ENCODE measurements at regions not wholly inside any gene's neighbourhood (a gene's known extent, or its start where the extent isn't known, plus 50 kb on each side); places are given as distances from the start of the nearest gene placed in this dataset.

DNA sequence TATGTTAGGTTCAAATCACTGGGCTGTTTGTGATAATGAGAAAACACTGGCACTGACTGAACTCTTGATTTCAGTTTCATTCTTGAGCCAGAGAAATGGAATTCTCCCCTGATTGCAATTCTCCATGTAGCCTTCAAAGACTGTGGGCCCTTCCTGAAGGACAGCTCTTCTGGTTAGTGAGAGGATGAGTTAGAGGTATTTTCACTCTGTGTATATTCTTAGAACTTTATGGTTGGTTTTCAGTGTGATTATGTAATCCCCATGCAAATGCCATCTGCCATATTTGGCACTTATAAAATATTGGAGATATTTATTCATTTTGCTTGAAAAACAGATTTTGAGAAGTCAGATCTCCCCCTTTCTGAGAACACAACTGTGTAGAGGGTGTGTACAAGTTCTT, 323.7 kb downstream of the SLC4A3 start:
- H4K8ac ChIP-seq (ENCODE audit: low read depth, low read length): no peak overlapping the region
- H4K5ac ChIP-seq (ENCODE audit: low read length): no peak overlapping the region
- H3K56ac ChIP-seq (ENCODE audit: low read length): no peak overlapping the region
- no peak overlapping the region for H3K4me3 ChIP-seq (ENCODE audit: low read length)
- no peaks in the 10 kb centered on the region for H3K79me1 ChIP-seq (ENCODE audit: low read length)
- H2AK5ac ChIP-seq (ENCODE audit: low read length): no peak overlapping the region
- no peak overlapping the region for H3K4me2 ChIP-seq (ENCODE audit: low read length)
- no peak overlapping the region for H2BK15ac ChIP-seq (replicated peaks; ENCODE audit: low read depth)
- H3K27me3 ChIP-seq (ENCODE audit: insufficient read depth, low read length, poor library complexity): no peaks in the 10 kb centered on the region
- DNase-seq: no peak
- H3K79me2 ChIP-seq (ENCODE audit: control insufficient read depth, insufficient read depth, low read length): no peaks in the 10 kb centered on the region
- no peaks in the 10 kb centered on the region for H3K36me3 ChIP-seq (ENCODE audit: control insufficient read depth, insufficient read depth, low read length)
- H3K4ac ChIP-seq (ENCODE audit: low read depth, low read length): no peak overlapping the region
- H2BK120ac ChIP-seq (ENCODE audit: low read depth, low read length): no peak overlapping the region
- no peak overlapping the region for H3K18ac ChIP-seq (ENCODE audit: low read length)
- no peaks in the 10 kb centered on the region for H3K4me1 ChIP-seq (ENCODE audit: control insufficient read depth, low read depth, low read length)
- no peak overlapping the region for H3K9ac ChIP-seq (ENCODE audit: low read length)
- H2BK5ac ChIP-seq (ENCODE audit: low read length): no peak overlapping the region
- no peak overlapping the region for H3K27ac ChIP-seq (ENCODE audit: low read depth, low read length)
- H3K23ac ChIP-seq (ENCODE audit: low read length): no peak overlapping the region

DNA sequence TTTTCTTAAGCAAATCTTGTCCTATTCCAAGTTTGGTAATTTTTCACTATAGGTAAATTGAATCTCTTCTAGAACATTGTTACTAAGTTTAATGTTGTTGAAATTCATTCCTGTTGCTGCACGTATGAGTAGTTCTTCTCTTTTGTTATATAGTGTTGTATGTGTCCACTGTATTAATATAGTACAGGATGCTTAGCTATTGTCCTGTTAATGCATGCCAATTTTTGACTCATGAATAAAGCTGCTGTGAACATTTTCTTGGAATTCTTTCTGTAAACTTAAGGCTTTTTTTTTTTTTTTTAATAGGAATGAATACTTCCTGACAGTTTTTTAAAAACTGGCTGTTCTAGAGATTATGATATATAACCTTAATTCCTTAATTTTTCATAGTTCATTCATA, 326.9 kb downstream of the SLC4A3 start:
- H3K27me3 ChIP-seq (ENCODE audit: insufficient read depth, low read length, poor library complexity): no peaks in the 10 kb centered on the region
- H3K27ac ChIP-seq (ENCODE audit: low read depth, low read length): no peak overlapping the region
- no peak overlapping the region for H3K4ac ChIP-seq (ENCODE audit: low read depth, low read length)
- H3K79me1 ChIP-seq (ENCODE audit: low read length): no peaks in the 10 kb centered on the region
- H3K36me3 ChIP-seq (ENCODE audit: control insufficient read depth, insufficient read depth, low read length): no peaks in the 10 kb centered on the region
- H3K4me3 ChIP-seq (ENCODE audit: low read length): no peak overlapping the region
- H2BK120ac ChIP-seq (ENCODE audit: low read depth, low read length): no peak overlapping the region
- no peak overlapping the region for H4K8ac ChIP-seq (ENCODE audit: low read depth, low read length)
- DNase-seq: no peak
- H3K18ac ChIP-seq (ENCODE audit: low read length): no peak overlapping the region
- no peak overlapping the region for H3K9ac ChIP-seq (ENCODE audit: low read length)
- no peak overlapping the region for H2AK5ac ChIP-seq (ENCODE audit: low read length)
- no peak overlapping the region for H3K4me2 ChIP-seq (ENCODE audit: low read length)
- H2BK5ac ChIP-seq (ENCODE audit: low read length): no peak overlapping the region
- no peak overlapping the region for H4K5ac ChIP-seq (ENCODE audit: low read length)
- no peaks in the 10 kb centered on the region for H3K4me1 ChIP-seq (ENCODE audit: control insufficient read depth, low read depth, low read length)
- no peak overlapping the region for H3K56ac ChIP-seq (ENCODE audit: low read length)
- no CpG with 5 or more reads among the region's 1 CpG for WGBS (ENCODE audit: extremely low coverage, insufficient coverage, low lambda C conversion rate)
- no peak overlapping the region for H2BK15ac ChIP-seq (replicated peaks; ENCODE audit: low read depth)
- H3K23ac ChIP-seq (ENCODE audit: low read length): no peak overlapping the region
- no peaks in the 10 kb centered on the region for H3K79me2 ChIP-seq (ENCODE audit: control insufficient read depth, insufficient read depth, low read length)

DNA sequence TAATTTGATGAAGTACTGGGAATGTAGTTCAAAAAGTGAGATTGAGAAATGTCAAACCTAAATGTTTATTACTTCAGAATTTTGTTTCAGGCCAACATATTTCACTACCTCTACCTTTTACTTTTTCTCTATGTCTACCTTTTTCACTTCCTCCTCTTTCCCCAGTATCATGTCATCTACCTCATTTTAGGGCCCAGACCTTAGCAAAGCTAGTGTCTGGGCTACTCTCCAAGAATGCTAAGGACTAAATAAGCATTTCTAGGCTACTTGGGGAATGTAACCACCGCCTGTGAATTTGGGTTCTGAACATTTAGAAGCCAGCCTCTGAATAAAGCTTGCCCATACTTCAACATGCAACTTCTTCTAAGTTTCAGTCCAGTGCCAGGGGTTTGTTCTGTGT, 330.4 kb downstream of the SLC4A3 start:
- WGBS (ENCODE audit: extremely low coverage, insufficient coverage, low lambda C conversion rate): no CpG with 5 or more reads among the region's 1 CpG

DNA sequence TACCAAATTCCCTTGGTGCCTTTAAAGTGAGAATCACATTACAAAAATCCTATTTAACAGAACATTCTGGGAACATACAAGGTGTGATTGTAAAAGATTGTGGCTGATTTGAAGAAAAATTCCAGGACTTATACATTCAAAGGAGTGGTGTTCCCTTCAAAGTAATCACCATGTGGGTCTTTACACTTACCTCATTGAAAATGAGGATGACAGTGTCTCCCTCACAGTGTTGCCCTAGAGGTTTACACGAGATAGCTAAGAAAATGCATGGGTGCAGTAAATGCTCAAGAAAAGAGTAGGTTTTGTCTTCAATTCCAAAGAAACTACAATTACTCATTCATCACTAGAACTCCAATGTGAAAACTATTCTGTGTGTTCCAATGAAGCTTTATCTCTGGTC, 331.5 kb downstream of the SLC4A3 start:
- Histone ChIP-seq H3K9ac (ENCODE audit: low read length) (no peak overlapping the region), H3K27ac (ENCODE audit: low read depth, low read length) (no peak overlapping the region), H3K4me3 (ENCODE audit: low read length) (no peak overlapping the region), H3K18ac (ENCODE audit: low read length) (no peak overlapping the region), H3K79me2 (ENCODE audit: control insufficient read depth, insufficient read depth, low read length) (no peaks in the 10 kb centered on the region), H2BK120ac (ENCODE audit: low read depth, low read length) (no peak overlapping the region), H4K8ac (ENCODE audit: low read depth, low read length) (no peak overlapping the region), H4K5ac (ENCODE audit: low read length) (no peak overlapping the region), H3K56ac (ENCODE audit: low read length) (no peak overlapping the region), H3K4me1 (ENCODE audit: control insufficient read depth, low read depth, low read length) (peaks cover 2% of the 10 kb centered on the region), H2BK15ac (replicated peaks; ENCODE audit: low read depth) (no peak overlapping the region), H2BK5ac (ENCODE audit: low read length) (no peak overlapping the region), H3K4me2 (ENCODE audit: low read length) (no peak overlapping the region), H3K79me1 (ENCODE audit: low read length) (no peaks in the 10 kb centered on the region), H3K36me3 (ENCODE audit: control insufficient read depth, insufficient read depth, low read length) (no peaks in the 10 kb centered on the region), H3K23ac (ENCODE audit: low read length) (no peak overlapping the region), H3K4ac (ENCODE audit: low read depth, low read length) (no peak overlapping the region), H3K27me3 (ENCODE audit: insufficient read depth, low read length, poor library complexity) (no peaks in the 10 kb centered on the region), H2AK5ac (ENCODE audit: low read length) (no peak overlapping the region)
- peak; percentile 40 for DNase-seq
- no CpG with 5 or more reads among the region's 1 CpG for WGBS (ENCODE audit: extremely low coverage, insufficient coverage, low lambda C conversion rate)

More for the DNA sequence above, 330.4 kb downstream of the SLC4A3 start:
- Histone ChIP-seq H3K27ac (ENCODE audit: low read depth, low read length) (no peak overlapping the region), H3K79me1 (ENCODE audit: low read length) (no peaks in the 10 kb centered on the region), H3K9ac (ENCODE audit: low read length) (no peak overlapping the region), H3K4me3 (ENCODE audit: low read length) (no peak overlapping the region), H4K8ac (ENCODE audit: low read depth, low read length) (no peak overlapping the region), H3K4me2 (ENCODE audit: low read length) (no peak overlapping the region), H2BK120ac (ENCODE audit: low read depth, low read length) (peak overlapping the region; percentile 92), H3K4me1 (ENCODE audit: control insufficient read depth, low read depth, low read length) (peaks cover 2% of the 10 kb centered on the region), H4K5ac (ENCODE audit: low read length) (no peak overlapping the region), H3K23ac (ENCODE audit: low read length) (no peak overlapping the region), H2AK5ac (ENCODE audit: low read length) (no peak overlapping the region), H3K79me2 (ENCODE audit: control insufficient read depth, insufficient read depth, low read length) (no peaks in the 10 kb centered on the region), H3K27me3 (ENCODE audit: insufficient read depth, low read length, poor library complexity) (no peaks in the 10 kb centered on the region), H3K56ac (ENCODE audit: low read length) (no peak overlapping the region), H3K36me3 (ENCODE audit: control insufficient read depth, insufficient read depth, low read length) (no peaks in the 10 kb centered on the region), H2BK5ac (ENCODE audit: low read length) (no peak overlapping the region), H3K4ac (ENCODE audit: low read depth, low read length) (no peak overlapping the region), H2BK15ac (replicated peaks; ENCODE audit: low read depth) (no peak overlapping the region), H3K18ac (ENCODE audit: low read length) (no peak overlapping the region)
- no peak for DNase-seq

DNA sequence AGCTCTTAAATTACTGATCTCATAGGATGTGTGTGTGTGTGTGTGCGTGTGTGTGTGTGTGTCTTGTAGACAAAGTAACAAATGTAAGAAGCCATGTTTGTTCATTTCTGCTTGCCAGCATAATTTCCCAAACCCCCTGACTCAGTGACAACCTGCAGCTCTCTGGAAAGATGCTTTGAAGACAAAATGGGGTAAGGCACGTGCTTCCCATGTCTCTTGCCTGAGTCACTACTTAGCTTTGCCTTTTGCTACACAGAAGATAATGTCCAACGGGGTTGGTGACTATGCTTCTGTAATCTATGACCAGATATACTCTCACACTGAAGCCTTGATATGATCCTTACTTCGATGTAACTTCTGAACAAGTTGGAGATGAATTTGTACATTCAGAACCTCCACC, 332.0 kb downstream of the SLC4A3 start:
- Histone ChIP-seq H3K36me3 (ENCODE audit: control insufficient read depth, insufficient read depth, low read length) (no peaks in the 10 kb centered on the region), H3K27ac (ENCODE audit: low read depth, low read length) (no peak overlapping the region), H3K79me2 (ENCODE audit: control insufficient read depth, insufficient read depth, low read length) (no peaks in the 10 kb centered on the region), H2BK5ac (ENCODE audit: low read length) (no peak overlapping the region), H4K8ac (ENCODE audit: low read depth, low read length) (no peak overlapping the region), H3K4me2 (ENCODE audit: low read length) (no peak overlapping the region), H3K18ac (ENCODE audit: low read length) (no peak overlapping the region), H3K56ac (ENCODE audit: low read length) (no peak overlapping the region), H2AK5ac (ENCODE audit: low read length) (no peak overlapping the region), H2BK15ac (replicated peaks; ENCODE audit: low read depth) (no peak overlapping the region), H3K23ac (ENCODE audit: low read length) (no peak overlapping the region), H2BK120ac (ENCODE audit: low read depth, low read length) (no peak overlapping the region), H4K5ac (ENCODE audit: low read length) (no peak overlapping the region), H3K4me3 (ENCODE audit: low read length) (no peak overlapping the region), H3K4me1 (ENCODE audit: control insufficient read depth, low read depth, low read length) (peaks cover 2% of the 10 kb centered on the region), H3K9ac (ENCODE audit: low read length) (no peak overlapping the region), H3K4ac (ENCODE audit: low read depth, low read length) (no peak overlapping the region), H3K27me3 (ENCODE audit: insufficient read depth, low read length, poor library complexity) (no peaks in the 10 kb centered on the region), H3K79me1 (ENCODE audit: low read length) (no peaks in the 10 kb centered on the region)
- DNase-seq: no peak
- no CpG with 5 or more reads among the region's 4 CpGs for WGBS (ENCODE audit: extremely low coverage, insufficient coverage, low lambda C conversion rate)

DNA sequence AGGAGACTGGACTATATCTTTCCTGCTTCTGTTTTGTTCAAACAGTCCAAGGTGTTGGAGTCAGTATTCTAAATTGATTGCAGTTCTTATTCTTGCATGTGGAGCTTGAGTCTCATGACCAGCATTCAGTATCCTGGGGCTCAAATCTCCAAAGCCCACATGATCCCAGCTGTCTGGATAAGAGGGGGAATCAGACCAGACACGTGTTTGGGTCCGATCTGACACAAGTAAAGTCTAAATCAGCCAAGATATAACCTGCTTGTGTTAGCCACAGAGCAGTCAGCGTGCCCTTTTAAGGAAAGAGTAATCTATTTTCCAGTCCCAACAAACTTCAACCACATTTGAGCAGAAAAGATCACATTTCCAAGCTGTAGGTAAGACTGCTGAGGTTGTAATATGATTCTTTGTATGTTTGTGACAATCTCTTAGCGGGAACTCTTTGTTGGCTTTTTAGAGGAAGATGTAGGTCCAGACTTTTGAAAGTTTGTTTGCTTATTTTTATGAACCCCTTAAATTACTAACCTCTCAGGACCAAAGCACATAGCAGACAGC, 334.6 kb downstream of the SLC4A3 start:
- H3K36me3 ChIP-seq (ENCODE audit: control insufficient read depth, insufficient read depth, low read length): no peaks in the 10 kb centered on the region
- no peaks in the 10 kb centered on the region for H3K79me1 ChIP-seq (ENCODE audit: low read length)
- H3K4me3 ChIP-seq (ENCODE audit: low read length): no peak overlapping the region
- no CpG with 5 or more reads among the region's 4 CpGs for WGBS (ENCODE audit: extremely low coverage, insufficient coverage, low lambda C conversion rate)
- H2BK5ac ChIP-seq (ENCODE audit: low read length): peak overlapping the region; percentile 32
- no peaks in the 10 kb centered on the region for H3K27me3 ChIP-seq (ENCODE audit: insufficient read depth, low read length, poor library complexity)
- peak overlapping the region; percentile 44 for H3K4ac ChIP-seq (ENCODE audit: low read depth, low read length)
- no peak for DNase-seq
- no peak overlapping the region for H3K18ac ChIP-seq (ENCODE audit: low read length)
- no peak overlapping the region for H3K23ac ChIP-seq (ENCODE audit: low read length)
- H2BK120ac ChIP-seq (ENCODE audit: low read depth, low read length): no peak overlapping the region
- H3K79me2 ChIP-seq (ENCODE audit: control insufficient read depth, insufficient read depth, low read length): no peaks in the 10 kb centered on the region
- H4K8ac ChIP-seq (ENCODE audit: low read depth, low read length): no peak overlapping the region
- H2AK5ac ChIP-seq (ENCODE audit: low read length): no peak overlapping the region
- no peak overlapping the region for H3K4me2 ChIP-seq (ENCODE audit: low read length)
- peak overlapping the region; percentile 86 for H2BK15ac ChIP-seq (replicated peaks; ENCODE audit: low read depth)
- no peak overlapping the region for H3K27ac ChIP-seq (ENCODE audit: low read depth, low read length)
- no peak overlapping the region for H3K9ac ChIP-seq (ENCODE audit: low read length)
- peaks cover 13% of the 10 kb centered on the region for H3K4me1 ChIP-seq (ENCODE audit: control insufficient read depth, low read depth, low read length)
- peak overlapping the region; percentile 51 for H3K56ac ChIP-seq (ENCODE audit: low read length)
- no peak overlapping the region for H4K5ac ChIP-seq (ENCODE audit: low read length)

Measured in mesendoderm (in vitro differentiated cells).